Trophoblast cell (in vitro differentiated cells and primary cell): ENCODE measurements at regions not wholly inside any gene's neighbourhood (a gene's known extent, or its start where the extent isn't known, plus 50 kb on each side); places are given as distances from the start of the nearest gene placed in this dataset.

Source experiments
- DNase-seq, 2 donors: peaks; one replicate each; pipeline ENCODE4 v3.0.0-alpha.2; 2016
- H2AFZ ChIP-seq: 2 replicates; pipeline ENCODE4 v1.6.1; 2013; ENCODE audit warnings: low read length, moderate library complexity, mild to moderate bottlenecking; ENCODE audit not compliant: insufficient read depth, poor library complexity
- H2AK5ac ChIP-seq: 2 replicates; pipeline ENCODE4 v1.6.1; 2013; ENCODE audit warnings: mild to moderate bottlenecking, low read length
- H2BK120ac ChIP-seq: 2 replicates; pipeline ENCODE4 v1.6.1; 2013; ENCODE audit warnings: low read length, mild to moderate bottlenecking, moderate library complexity; ENCODE audit not compliant: insufficient read depth, poor library complexity
- H2BK12ac ChIP-seq: 2 replicates; pipeline ENCODE4 v1.6.1; 2013; ENCODE audit warnings: mild to moderate bottlenecking, low read length, moderate library complexity
- H2BK5ac ChIP-seq: 2 replicates; pipeline ENCODE4 v1.6.1; 2013; ENCODE audit warnings: low read length, low read depth, moderate library complexity, mild to moderate bottlenecking; ENCODE audit not compliant: poor library complexity
- H3K14ac ChIP-seq: 2 replicates; pipeline ENCODE4 v1.6.1; 2013; ENCODE audit warnings: mild to moderate bottlenecking, low read length
- H3K18ac ChIP-seq: 2 replicates; pipeline ENCODE4 v1.6.1; 2013; ENCODE audit warnings: mild to moderate bottlenecking, low read length
- H3K23ac ChIP-seq: 2 replicates; pipeline ENCODE4 v1.6.1; 2013; ENCODE audit warnings: low read length
- H3K27ac ChIP-seq: 2 replicates; pipeline ENCODE4 v1.5.1; 2013; ENCODE audit warnings: low read depth, mild to moderate bottlenecking, inconsistent platforms, low read length, moderate library complexity
- H3K27me3 ChIP-seq: 2 replicates; pipeline ENCODE4 v1.6.1; 2013; ENCODE audit warnings: inconsistent platforms, mild to moderate bottlenecking, low read length, moderate library complexity; ENCODE audit not compliant: insufficient read depth
- H3K36me3 ChIP-seq, 2 experiments: 1 replicate in 1 of 2; 2 replicates in 1 of 2; pipeline ENCODE4 v1.6.1; 2013; ENCODE audit warnings: low read length in 2 of 2, mild to moderate bottlenecking in 2 of 2, moderate library complexity in 1 of 2; ENCODE audit not compliant: insufficient read depth in 2 of 2, control insufficient read depth in 1 of 2
- H3K4ac ChIP-seq: 2 replicates; pipeline ENCODE4 v1.6.1; 2013; ENCODE audit warnings: low read depth, mild to moderate bottlenecking, low read length, moderate library complexity
- H3K4me1 ChIP-seq, 2 experiments: 1 replicate in 1 of 2; 2 replicates in 1 of 2; pipeline ENCODE4 v1.6.1; 2013; ENCODE audit warnings: low read length in 2 of 2, mild to moderate bottlenecking in 2 of 2, moderate library complexity in 1 of 2; ENCODE audit not compliant: insufficient read depth in 2 of 2, control insufficient read depth in 1 of 2
- H3K4me2 ChIP-seq: 2 replicates; pipeline ENCODE4 v1.6.1; 2013; ENCODE audit warnings: inconsistent platforms, mild to moderate bottlenecking, low read length, moderate library complexity
- H3K4me3 ChIP-seq: 2 replicates; pipeline ENCODE4 v1.5.1; 2013; ENCODE audit warnings: mild to moderate bottlenecking, low read depth, low read length, inconsistent platforms
- H3K79me1 ChIP-seq: one replicate; pipeline ENCODE4 v1.6.1; 2013; ENCODE audit warnings: low read length
- H3K79me2 ChIP-seq: 2 replicates; pipeline ENCODE4 v1.6.1; 2013; ENCODE audit warnings: low read length, mild to moderate bottlenecking; ENCODE audit not compliant: control insufficient read depth, insufficient read depth, poor library complexity
- H3K9ac ChIP-seq: 2 replicates; pipeline ENCODE4 v1.6.1; 2013; ENCODE audit warnings: mild to moderate bottlenecking, low read length
- H3K9me3 ChIP-seq: 2 replicates; pipeline ENCODE4 v1.6.1; 2013; ENCODE audit warnings: low read depth, mild to moderate bottlenecking, control low read depth, inconsistent platforms, low read length; ENCODE audit not compliant: insufficient read depth
- H4K12ac ChIP-seq: 2 replicates; pipeline ENCODE4 v1.6.1; 2013; ENCODE audit warnings: low read depth, mild to moderate bottlenecking, low read length, moderate library complexity
- H4K8ac ChIP-seq: 2 replicates; pipeline ENCODE4 v1.6.1; 2013; ENCODE audit warnings: low read depth, mild to moderate bottlenecking, low read length, moderate library complexity
- H4K91ac ChIP-seq: one replicate; pipeline ENCODE4 v1.6.1; 2013; ENCODE audit warnings: low read depth, mild to moderate bottlenecking, low read length, moderate library complexity
- WGBS: extraction: QIAGEN DNeasy Blood & Tissue Kit; methylation state at CpG from one replicate; pipeline ENCODE4 v1.1.7; 2013; ENCODE audit warnings: missing lambda C conversion rate; ENCODE audit not compliant: insufficient read length, insufficient coverage; ENCODE audit errors: extremely low coverage; 5-methylcytosine and 5-hydroxymethylcytosine counted together

DNA sequence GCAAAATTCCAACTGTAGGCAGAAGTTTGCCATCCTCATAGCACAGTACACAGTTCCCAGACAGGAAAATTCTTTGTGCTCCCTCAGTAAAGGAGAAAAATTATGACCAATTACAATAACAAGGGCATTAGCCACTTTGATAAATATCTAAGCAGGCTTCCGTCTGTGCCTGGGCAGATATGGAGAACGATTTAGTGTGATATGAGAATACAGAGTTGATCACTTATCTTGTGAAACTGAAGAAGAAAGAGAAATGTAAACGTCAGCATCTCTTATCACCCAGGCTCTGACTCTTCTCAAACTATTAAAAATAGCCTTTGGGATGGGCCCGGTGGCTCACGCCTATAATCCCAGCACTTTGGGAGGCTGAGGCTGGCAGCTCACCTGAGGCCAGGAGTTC is 54.5 kb upstream of the TIAM1 start:
- no peaks in the 10 kb centered on the region for H3K9me3 ChIP-seq
- H3K27me3 ChIP-seq: no peaks in the 10 kb centered on the region
- H3K36me3 ChIP-seq: no peaks in the 10 kb centered on the region
- H4K8ac ChIP-seq: no peak overlapping the region
- H2BK12ac ChIP-seq: no peak overlapping the region
- no peaks in the 10 kb centered on the region for H3K79me1 ChIP-seq
- H3K79me2 ChIP-seq: no peaks in the 10 kb centered on the region
- no peak overlapping the region for H3K14ac ChIP-seq
- no peak overlapping the region for H3K4ac ChIP-seq
- no peak overlapping the region for H2BK5ac ChIP-seq
- H3K4me1 ChIP-seq: peaks cover 2 to 4% of the 10 kb centered on the region in 2 experiments
- WGBS: no CpG with 5 or more reads among the region's 5 CpGs
- no peak for DNase-seq
- no peak overlapping the region for H3K4me3 ChIP-seq
- no peak overlapping the region for H3K9ac ChIP-seq
- no peak overlapping the region for H3K23ac ChIP-seq
- no peak overlapping the region for H3K18ac ChIP-seq
- no peak overlapping the region for H4K12ac ChIP-seq
- H2BK120ac ChIP-seq: no peak overlapping the region
- no peak overlapping the region for H3K27ac ChIP-seq
- no peak overlapping the region for H2AFZ ChIP-seq
- H4K91ac ChIP-seq: no peak overlapping the region
- no peak overlapping the region for H3K4me2 ChIP-seq
- no peak overlapping the region for H2AK5ac ChIP-seq

DNA sequence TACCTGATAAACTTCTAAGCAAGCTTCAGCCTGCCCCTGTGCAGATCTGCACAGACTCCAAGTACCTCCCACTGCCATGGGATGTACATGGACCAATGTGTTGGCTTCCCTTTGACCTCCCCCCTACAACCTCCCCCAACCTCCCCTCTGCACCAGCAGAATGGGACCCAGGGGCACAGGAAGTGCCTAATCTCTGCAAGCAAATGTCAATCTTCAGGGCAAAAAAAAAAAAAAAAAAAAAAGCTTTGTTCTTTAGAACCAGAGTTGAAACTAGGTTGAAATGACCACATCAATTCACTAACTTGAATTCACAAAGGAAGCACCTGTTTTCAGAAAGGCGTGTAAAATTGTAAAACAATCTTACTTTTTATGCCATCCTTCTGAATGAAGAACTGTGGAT is 53.9 kb upstream of the TIAM1 start:
- Histone ChIP-seq H3K79me1 (no peaks in the 10 kb centered on the region), H4K8ac (no peak overlapping the region), H3K36me3 (no peaks in the 10 kb centered on the region), H3K9me3 (no peaks in the 10 kb centered on the region), H3K4me3 (no peak overlapping the region), H3K18ac (no peak overlapping the region), H3K27me3 (no peaks in the 10 kb centered on the region), H3K4ac (no peak overlapping the region), H3K14ac (no peak overlapping the region), H2BK5ac (no peak overlapping the region), H3K4me2 (no peak overlapping the region), H2AK5ac (no peak overlapping the region), H3K23ac (no peak overlapping the region), H3K9ac (no peak overlapping the region), H4K91ac (no peak overlapping the region), H3K4me1 (peaks cover 2 to 4% of the 10 kb centered on the region in 2 experiments), H4K12ac (no peak overlapping the region), H2BK120ac (no peak overlapping the region), H2BK12ac (no peak overlapping the region), H3K27ac (no peak overlapping the region), H2AFZ (no peak overlapping the region), H3K79me2 (no peaks in the 10 kb centered on the region)
- DNase-seq: no peak
- WGBS: no CpG with 5 or more reads among the region's 1 CpG

DNA sequence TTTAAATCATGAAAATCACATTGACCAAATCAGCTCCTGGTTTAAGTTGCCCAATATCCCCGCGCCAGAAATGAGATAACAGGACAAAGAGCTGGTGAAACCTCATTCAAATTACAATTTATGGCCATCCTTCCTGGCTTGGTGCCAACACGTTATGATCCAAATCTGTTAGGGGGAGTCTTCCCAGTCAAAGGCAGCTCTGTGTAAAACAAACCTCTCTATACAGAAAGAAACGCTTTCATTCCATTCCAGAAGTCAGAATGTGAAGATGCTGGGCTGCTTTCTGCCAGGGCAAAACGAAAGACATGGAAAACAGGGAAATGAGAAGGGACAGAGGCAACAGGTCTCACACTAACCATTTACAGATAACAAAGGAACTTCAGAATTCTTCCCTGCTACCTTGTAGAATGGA is 53.5 kb upstream of the TIAM1 start:
- Histone ChIP-seq H3K27me3 (no peaks in the 10 kb centered on the region), H3K14ac (no peak overlapping the region), H2AFZ (no peak overlapping the region), H3K79me1 (no peaks in the 10 kb centered on the region), H3K36me3 (no peaks in the 10 kb centered on the region), H3K4me3 (no peak overlapping the region), H3K79me2 (no peaks in the 10 kb centered on the region), H4K8ac (no peak overlapping the region), H3K27ac (no peak overlapping the region), H3K9me3 (no peaks in the 10 kb centered on the region), H3K4me2 (no peak overlapping the region), H3K4ac (no peak overlapping the region), H2BK5ac (no peak overlapping the region), H3K9ac (no peak overlapping the region), H2AK5ac (no peak overlapping the region), H3K23ac (no peak overlapping the region), H4K12ac (no peak overlapping the region), H3K4me1 (peaks cover 2 to 4% of the 10 kb centered on the region in 2 experiments), H2BK120ac (no peak overlapping the region), H2BK12ac (no peak overlapping the region), H4K91ac (no peak overlapping the region), H3K18ac (no peak overlapping the region)
- no peak for DNase-seq
- WGBS: no CpG with 5 or more reads among the region's 5 CpGs

DNA sequence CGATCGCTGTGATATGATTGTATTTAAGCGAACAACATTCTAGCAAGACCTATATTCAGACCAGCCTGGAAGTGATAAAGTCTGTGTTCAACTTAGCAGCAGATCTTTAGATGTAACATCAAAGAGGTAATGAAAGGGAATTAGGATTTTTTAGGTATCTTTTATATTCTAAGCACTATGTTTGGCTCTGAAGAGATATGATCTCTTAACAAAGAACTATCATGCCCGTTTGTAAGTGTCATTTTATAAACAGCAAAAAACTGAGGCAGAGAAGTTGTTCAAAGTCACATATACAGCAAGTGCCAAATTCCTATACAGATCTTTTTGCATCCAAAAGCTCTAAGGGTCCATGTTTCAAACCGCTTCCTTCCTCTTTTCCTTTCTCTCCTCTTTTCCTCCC is 53.0 kb upstream of the TIAM1 start:
- H3K18ac ChIP-seq: no peak overlapping the region
- H2BK120ac ChIP-seq: no peak overlapping the region
- H4K91ac ChIP-seq: no peak overlapping the region
- no peaks in the 10 kb centered on the region for H3K27me3 ChIP-seq
- no peak overlapping the region for H2AFZ ChIP-seq
- no peaks in the 10 kb centered on the region for H3K9me3 ChIP-seq
- no peaks in the 10 kb centered on the region for H3K79me1 ChIP-seq
- H3K27ac ChIP-seq: no peak overlapping the region
- H3K14ac ChIP-seq: no peak overlapping the region
- H4K8ac ChIP-seq: no peak overlapping the region
- no peak overlapping the region for H3K4ac ChIP-seq
- DNase-seq: no peak
- H3K36me3 ChIP-seq: no peaks in the 10 kb centered on the region
- H2BK5ac ChIP-seq: no peak overlapping the region
- H3K79me2 ChIP-seq: no peaks in the 10 kb centered on the region
- H3K4me1 ChIP-seq: peaks cover 2 to 4% of the 10 kb centered on the region in 2 experiments
- no peak overlapping the region for H4K12ac ChIP-seq
- WGBS: no CpG with 5 or more reads among the region's 5 CpGs
- no peak overlapping the region for H2AK5ac ChIP-seq
- no peak overlapping the region for H3K23ac ChIP-seq
- no peak overlapping the region for H3K9ac ChIP-seq
- H2BK12ac ChIP-seq: no peak overlapping the region
- no peak overlapping the region for H3K4me2 ChIP-seq
- no peak overlapping the region for H3K4me3 ChIP-seq
